ENCODE measurements at regions not wholly inside any gene's neighbourhood (a gene's known extent, or its start where the extent isn't known, plus 50 kb on each side); places are given as distances from the start of the nearest gene placed in this dataset.

GRCh38 chr2:128594953-128595677 is 276.4 kb upstream of the HS6ST1 start:
- peak; percentile 95 for FAIRE-seq
- peak overlapping the region; percentile 87 for H2AFZ ChIP-seq (ENCODE audit: low read length)
- ATAC-seq = peak; percentile 97
- peak overlapping the region; percentile 7 to 73 (median 50); a peak in 4 of 6 replicates for H3K4me3 ChIP-seq (replicated peaks in 1 of 3; ENCODE audit: insufficient read depth in 1 of 3, low read depth in 2 of 3, low read length in 3 of 3)
- peak; percentile 77 for DNase-seq (ENCODE audit: low spot score)
- no peaks in the 10 kb centered on the region for H3K79me2 ChIP-seq (ENCODE audit: insufficient read depth, low read length)
- H3K36me3 ChIP-seq (replicated peaks in 1 of 2; ENCODE audit: control insufficient read depth in 1 of 2, insufficient read depth in 2 of 2, low read length in 2 of 2) = no peaks in the 10 kb centered on the region
- intact Hi-C loops (cut with micrococcal nuclease; ENCODE audit: unreplicated experiment) (no loop called here), in situ Hi-C loops (cut with HindIII; ENCODE audit: extremely low pct_ligation_motif_present, low pct_unique_long_range_greater_than_20kb) (no loop called here)
- no peak overlapping the region for H3K27ac ChIP-seq (ENCODE audit: extremely low read length, insufficient read depth, low read length)
- CTCF ChIA-PET (ENCODE audit: low intra/inter-chr PET ratio, low total read pairs) = no interaction called here
- WGBS (ENCODE audit: low lambda C conversion rate) = 12% methylated on average over 11 of the region's 13 CpGs
- no peaks in the 10 kb centered on the region for H3K9me3 ChIP-seq (ENCODE audit: low read length)
- peaks cover 28% of the 10 kb centered on the region for H3K4me1 ChIP-seq (ENCODE audit: insufficient read depth, low read length)
- peak overlapping the region; percentile 97 for H3K4me2 ChIP-seq (ENCODE audit: low read depth, low read length)
- BruUV-seq (replicated peaks) = no TSS peak
- H4K20me1 ChIP-seq (ENCODE audit: insufficient read depth, low read length) = no peaks in the 10 kb centered on the region
- peak overlapping the region; percentile 52 for H3K9ac ChIP-seq (ENCODE audit: insufficient read depth, low read depth, low read length)
- POLR2A ChIA-PET = no interaction called here
- peaks cover 6 to 44% of the 10 kb centered on the region in 2 experiments; a peak in 4 of 5 replicates for H3K27me3 ChIP-seq (ENCODE audit: control insufficient read depth in 1 of 2, insufficient read depth in 2 of 2, low read length in 2 of 2)
- TF ChIP-seq RARA (CRISPR knock-in tag; IDR thresholded peaks at IDR 0.05) (peak; percentile 42; the same call in 1 of the 2 replicates), ZNF687 (CRISPR knock-in tag; IDR thresholded peaks at IDR 0.05) (peak; percentile 43; the same call in 1 of the 2 replicates), TGIF2 (CRISPR knock-in tag; IDR thresholded peaks at IDR 0.05) (peak; percentile 62; the same call in 1 of the 2 replicates), CSRNP2 (CRISPR knock-in tag; conservative IDR thresholded peaks at IDR 0.05; ENCODE audit: low read depth) (no peak), MXD1 (CRISPR knock-in tag; IDR thresholded peaks at IDR 0.05) (peak; percentile 24; the same call in 1 of the 2 replicates), KDM1A (CRISPR knock-in tag; IDR thresholded peaks at IDR 0.05) (peak; percentile 85), KLF13 (CRISPR knock-in tag; IDR thresholded peaks at IDR 0.05) (no peak), ZGPAT (CRISPR knock-in tag; IDR thresholded peaks at IDR 0.05) (peak; percentile 55; the same call in 1 of the 2 replicates), ZNF280B (CRISPR knock-in tag; IDR thresholded peaks at IDR 0.05; ENCODE audit: borderline replicate concordance) (no peak), ZSCAN21 (CRISPR knock-in tag; IDR thresholded peaks at IDR 0.05; ENCODE audit: borderline replicate concordance) (no peak), TEAD2 (CRISPR knock-in tag; IDR thresholded peaks at IDR 0.05) (no peak), SP4 (CRISPR knock-in tag; IDR thresholded peaks at IDR 0.05) (no peak), BCL3 (CRISPR knock-in tag; IDR thresholded peaks at IDR 0.05) (peak; percentile 24; the same call in 1 of the 2 replicates)
